Inflammatory macrophage treated with lipopolysaccharide for 4 hours (primary cell): ENCODE measurements at regions not wholly inside any gene's neighbourhood (a gene's known extent, or its start where the extent isn't known, plus 50 kb on each side); places are given as distances from the start of the nearest gene placed in this dataset.

Experiments
- DNase-seq: peaks from one replicate; pipeline ENCODE4 v3.0.0-alpha.2; 2020

- no peak for DNase-seq
Observed at GRCh38 chr20:57938158-57939108, 228.6 kb upstream of the PMEPA1 start.

GRCh38 chr20:57936636-57937385, 227.0 kb upstream of the PMEPA1 start:
- DNase-seq: no peak

- no peak for DNase-seq
Observed at GRCh38 chr20:57934913-57935312, 225.1 kb upstream of the PMEPA1 start.

GRCh38 chr20:57934007-57934805, 224.4 kb upstream of the PMEPA1 start:
- DNase-seq: no peak

GRCh38 chr20:57932227-57932864, 222.5 kb upstream of the PMEPA1 start:
- DNase-seq: no peak

- DNase-seq: no peak
Observed at GRCh38 chr20:57930351-57930750, 220.5 kb upstream of the PMEPA1 start.

- no peak for DNase-seq
Observed at GRCh38 chr20:57928181-57928967, 218.6 kb upstream of the PMEPA1 start.

- no peak for DNase-seq
Observed at GRCh38 chr20:57927376-57927775, 217.6 kb upstream of the PMEPA1 start.

- no peak for DNase-seq
Observed at GRCh38 chr20:57922706-57923105, 212.9 kb upstream of the PMEPA1 start.

GRCh38 chr20:57922083-57922482, 212.3 kb upstream of the PMEPA1 start:
- DNase-seq: no peak

GRCh38 chr20:57921676-57922075, 211.9 kb upstream of the PMEPA1 start:
- no peak for DNase-seq

- no peak for DNase-seq
Observed at GRCh38 chr20:57920971-57921370, 211.2 kb upstream of the PMEPA1 start.

GRCh38 chr20:57919049-57919448, 209.2 kb upstream of the PMEPA1 start:
- no peak for DNase-seq

GRCh38 chr20:57918551-57918950, 208.7 kb upstream of the PMEPA1 start:
- no peak for DNase-seq

GRCh38 chr20:57914205-57914604, 204.4 kb upstream of the PMEPA1 start:
- no peak for DNase-seq

- DNase-seq: no peak
Observed at GRCh38 chr20:57913156-57913930, 203.5 kb upstream of the PMEPA1 start.

GRCh38 chr20:57912227-57912582, 202.4 kb upstream of the PMEPA1 start:
- DNase-seq: no peak

GRCh38 chr20:57911512-57912226, 201.9 kb upstream of the PMEPA1 start:
- DNase-seq: no peak

GRCh38 chr20:57910716-57911115, 200.9 kb upstream of the PMEPA1 start:
- no peak for DNase-seq

GRCh38 chr20:57909763-57910331, 200.0 kb upstream of the PMEPA1 start:
- no peak for DNase-seq
